ENCODE measurements at regions not wholly inside any gene's neighbourhood (a gene's known extent, or its start where the extent isn't known, plus 50 kb on each side); places are given as distances from the start of the nearest gene placed in this dataset.
"Not testable (repeated sequence)": the region's sequence is repeated elsewhere in the genome, so short reads cannot be mapped to it uniquely, and the experiment has no call there.

DNA sequence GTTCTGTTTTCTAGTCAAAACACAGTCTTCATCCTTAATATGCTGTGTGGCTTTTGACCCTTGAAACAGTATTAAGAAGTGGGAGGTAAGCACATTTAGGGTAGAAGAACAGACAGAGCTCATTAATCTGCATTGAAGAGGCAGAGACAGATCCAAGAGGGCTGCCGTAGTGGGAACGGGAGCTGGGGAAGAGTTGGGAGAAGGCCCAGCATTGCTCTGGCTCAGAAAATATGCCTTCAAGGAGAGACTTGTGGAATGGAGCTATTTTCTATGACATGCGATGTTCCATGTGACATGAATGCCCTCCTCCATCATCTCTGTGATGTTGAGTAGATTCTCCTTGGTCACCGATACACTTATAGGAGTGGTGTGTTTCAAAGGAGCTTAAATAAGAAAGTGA, 273.3 kb upstream of the BOD1L1 start:
- DNase-seq (ENCODE audit: low spot score) = no peak

DNA sequence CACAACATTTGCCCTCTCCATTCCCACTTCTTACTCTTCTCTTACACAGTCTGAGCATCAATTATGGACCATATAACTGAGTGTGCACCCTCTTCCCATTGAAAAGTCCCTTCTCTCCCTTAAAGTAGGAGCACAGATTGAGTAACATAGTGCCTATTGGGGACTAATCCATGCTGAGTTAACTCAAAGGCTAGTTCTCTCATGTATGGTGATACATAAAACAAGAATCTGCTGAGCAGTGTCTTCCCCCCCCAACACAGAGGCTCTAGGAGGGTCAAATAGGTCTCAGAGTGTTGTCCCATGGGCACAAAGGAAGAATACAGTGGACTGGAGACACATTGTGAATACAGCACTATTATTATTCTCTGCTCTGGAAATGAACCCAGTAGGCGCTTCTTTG, 274.6 kb upstream of the BOD1L1 start:
- no peak for DNase-seq (ENCODE audit: low spot score)

DNA sequence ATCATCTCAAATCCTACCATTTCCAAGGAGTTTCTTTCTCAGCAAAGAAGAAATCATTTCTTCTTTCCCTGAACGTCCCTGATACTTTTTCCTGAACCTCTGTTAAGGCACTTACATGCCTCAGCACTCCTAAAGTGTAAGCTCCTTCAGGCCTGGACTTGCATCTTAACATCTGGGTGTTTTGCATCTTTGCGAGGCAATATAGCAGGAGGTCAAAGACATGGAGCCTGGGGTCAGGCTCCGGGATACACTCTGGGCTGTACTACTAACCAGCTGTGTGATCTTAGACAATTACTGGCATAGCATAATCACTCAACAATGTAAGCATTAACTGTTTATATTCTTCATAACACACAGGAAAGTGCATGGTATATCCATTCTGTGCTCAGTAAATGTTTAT, 275.5 kb upstream of the BOD1L1 start:
- no peak for DNase-seq (ENCODE audit: low spot score)

GRCh38 chr4:13903901-13904300, 276.4 kb upstream of the BOD1L1 start:
- DNase-seq (ENCODE audit: low spot score) = no peak

- no peak for DNase-seq (ENCODE audit: low spot score)
These were observed 278.0 kb upstream of the BOD1L1 start for GRCh38 chr4:13905543-13905942.

DNA sequence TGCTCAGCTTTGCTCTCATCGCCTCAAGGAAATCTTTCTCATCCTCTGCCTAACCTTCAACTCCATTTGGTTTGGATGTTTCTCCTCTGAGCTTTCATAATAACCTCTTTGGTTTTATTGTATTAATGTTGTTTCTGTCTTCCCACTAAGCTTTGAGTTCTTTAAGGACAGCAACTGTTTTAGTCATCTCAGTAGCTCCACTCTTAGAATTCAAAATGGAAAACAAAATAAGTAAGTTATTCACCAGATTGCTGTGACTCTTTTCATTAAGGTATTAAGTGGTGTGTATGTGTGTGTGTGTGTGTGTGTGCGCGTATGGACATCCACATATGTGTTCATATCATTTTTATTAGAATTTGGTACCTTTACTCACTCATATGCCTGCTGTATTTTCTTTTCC, 279.2 kb upstream of the BOD1L1 start:
- no peak for DNase-seq (ENCODE audit: low spot score)

- DNase-seq (ENCODE audit: low spot score) = peak; percentile 99
These were observed 279.8 kb upstream of the BOD1L1 start for GRCh38 chr4:13907255-13907751.

DNA sequence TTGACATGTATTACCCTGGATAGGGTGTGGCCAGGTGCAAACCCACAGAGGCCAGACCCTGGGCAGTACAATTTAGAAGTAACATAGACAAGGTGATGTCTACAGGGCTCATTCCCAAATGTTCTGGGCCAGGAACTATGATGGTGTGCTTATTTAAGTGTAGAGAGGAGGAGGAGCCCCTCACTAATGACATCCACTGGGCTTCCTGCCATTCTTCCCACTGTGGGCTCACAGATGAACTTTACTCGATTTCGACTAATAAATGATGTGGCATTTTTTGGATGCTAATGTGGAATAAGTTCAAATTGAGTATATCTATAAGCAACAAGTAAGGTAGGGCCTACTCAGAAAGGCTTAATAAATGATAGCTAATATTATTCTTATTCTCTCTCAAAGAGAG, 280.9 kb upstream of the BOD1L1 start:
- DNase-seq (ENCODE audit: low spot score) = no peak

DNA sequence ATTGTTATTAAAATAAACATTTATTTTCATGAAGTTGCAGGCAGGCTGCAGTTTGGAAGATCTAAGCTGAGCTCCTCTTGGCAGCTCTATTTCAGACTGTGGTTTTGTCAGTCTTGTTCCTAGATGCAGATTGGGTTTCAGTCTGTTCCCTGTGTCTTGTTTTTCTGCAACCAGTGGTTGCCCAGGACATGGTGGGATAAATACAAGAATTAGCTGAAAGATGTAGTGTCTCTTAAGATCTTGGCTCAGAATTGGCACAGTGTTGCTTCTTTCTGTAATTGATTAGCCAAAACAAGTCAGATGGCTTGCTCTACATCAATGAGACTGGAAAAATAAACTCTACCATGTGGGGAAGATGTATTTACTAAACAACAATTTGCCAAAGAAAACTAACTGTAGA, 283.0 kb upstream of the BOD1L1 start:
- DNase-seq (ENCODE audit: low spot score) = peak; percentile 43

DNA sequence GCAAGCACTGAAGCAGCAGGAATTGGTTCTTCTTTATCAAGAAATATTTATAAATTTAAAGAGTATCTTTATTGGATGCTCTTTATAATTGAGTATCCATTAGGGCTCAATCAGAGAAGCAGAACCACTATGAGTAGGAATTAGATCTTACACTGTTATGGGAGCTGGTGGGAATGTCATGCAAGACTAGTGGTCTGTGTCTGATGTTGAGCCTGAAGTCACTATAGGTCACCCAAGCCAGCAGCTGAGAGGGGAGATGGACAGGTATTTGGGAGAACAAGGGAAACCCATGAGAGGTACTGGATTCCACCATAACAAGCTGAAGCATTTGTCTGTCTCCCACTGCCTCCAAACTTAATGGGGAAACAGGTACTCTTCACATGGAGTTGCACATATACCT, 283.7 kb upstream of the BOD1L1 start:
- DNase-seq (ENCODE audit: low spot score) = peak; percentile 15

DNA sequence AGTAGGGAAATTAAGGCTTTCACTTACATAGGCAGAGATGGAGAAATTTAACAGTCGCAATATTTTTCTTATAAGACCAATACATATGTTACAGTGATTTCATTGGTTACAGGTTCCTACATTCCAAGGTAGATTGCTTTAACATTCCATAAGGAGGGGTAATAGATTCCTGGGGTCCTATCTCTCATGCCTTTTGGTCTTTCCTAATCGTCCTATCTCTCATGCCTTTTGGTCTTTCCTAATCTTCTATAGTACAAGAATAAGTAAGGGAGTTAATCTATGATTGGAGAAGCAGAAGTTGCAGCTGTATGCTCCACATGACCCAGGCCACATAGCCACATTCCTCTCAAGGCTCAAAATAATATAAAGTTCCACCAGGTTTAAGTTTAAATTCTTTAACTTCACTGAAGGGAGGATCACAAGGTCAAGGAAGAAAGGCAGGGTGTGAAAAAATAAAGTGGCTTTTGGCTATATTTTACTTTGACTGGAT, 285.0 kb upstream of the BOD1L1 start:
- DNase-seq (ENCODE audit: low spot score) = no peak

GRCh38 chr4:13912966-13913365, 285.4 kb upstream of the BOD1L1 start:
- DNase-seq (ENCODE audit: low spot score) = no peak

DNA sequence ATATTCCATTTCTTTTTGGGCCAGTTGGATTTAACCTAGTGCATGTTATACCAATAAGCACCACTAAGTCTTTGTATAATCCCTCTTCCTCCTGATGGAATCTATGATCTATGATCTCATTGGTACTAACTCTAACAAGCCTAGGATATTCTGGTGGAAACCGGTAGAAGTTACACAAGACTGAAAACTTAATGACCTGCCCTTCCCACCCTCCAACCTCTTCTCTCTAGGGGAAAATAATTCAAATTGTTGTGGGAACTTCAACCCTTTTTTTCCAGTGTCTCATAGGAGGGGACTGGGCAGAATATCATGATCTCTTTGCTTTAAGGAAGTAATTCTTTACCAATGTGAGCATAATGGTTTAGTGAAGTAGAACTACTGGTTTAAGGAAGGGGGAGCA, 289.5 kb upstream of the BOD1L1 start:
- peak; percentile 96 for DNase-seq (ENCODE audit: low spot score)

DNA sequence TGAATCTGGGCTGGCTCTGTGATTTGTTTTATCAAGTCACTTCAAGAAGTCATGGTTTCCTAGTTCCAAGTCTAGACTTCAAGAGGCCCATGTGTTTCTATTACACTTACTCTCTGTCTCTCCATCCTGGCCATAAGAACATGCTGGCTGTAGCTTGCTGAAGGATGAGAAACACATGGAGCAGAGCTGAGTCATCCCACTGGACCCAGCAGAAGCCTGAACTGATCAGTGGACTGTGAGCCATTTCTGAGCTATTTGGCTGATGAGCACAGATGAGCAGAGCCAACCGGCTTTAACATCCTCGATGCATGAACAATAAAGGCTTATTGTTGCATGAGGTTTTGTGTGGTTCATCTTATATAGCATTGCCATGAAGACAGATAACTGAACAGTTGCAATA, 290.6 kb upstream of the BOD1L1 start:
- DNase-seq (ENCODE audit: low spot score) = peak; percentile 98

DNA sequence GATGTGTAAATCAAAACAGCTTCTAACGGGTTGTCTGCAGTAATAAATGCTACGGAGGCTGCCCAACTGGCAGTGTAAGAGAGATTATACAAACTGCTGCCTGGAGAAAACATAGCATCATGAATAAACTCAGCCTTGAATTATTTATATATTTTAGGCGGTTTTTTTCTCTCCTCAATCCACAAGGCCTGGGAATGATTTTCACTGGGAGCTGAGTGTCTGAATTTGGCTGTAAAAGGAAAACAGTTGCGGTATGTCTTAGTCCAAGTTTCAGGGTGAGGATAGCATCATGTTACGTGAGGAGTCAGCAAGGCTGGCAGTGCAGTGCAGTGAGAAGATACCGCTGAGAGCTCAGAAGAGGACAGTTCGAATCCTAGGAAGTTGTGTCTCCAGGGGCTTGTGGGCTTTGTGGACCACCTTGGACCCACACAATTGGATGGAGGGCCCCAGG, 291.5 kb upstream of the BOD1L1 start:
- DNase-seq (ENCODE audit: low spot score) = no peak

DNA sequence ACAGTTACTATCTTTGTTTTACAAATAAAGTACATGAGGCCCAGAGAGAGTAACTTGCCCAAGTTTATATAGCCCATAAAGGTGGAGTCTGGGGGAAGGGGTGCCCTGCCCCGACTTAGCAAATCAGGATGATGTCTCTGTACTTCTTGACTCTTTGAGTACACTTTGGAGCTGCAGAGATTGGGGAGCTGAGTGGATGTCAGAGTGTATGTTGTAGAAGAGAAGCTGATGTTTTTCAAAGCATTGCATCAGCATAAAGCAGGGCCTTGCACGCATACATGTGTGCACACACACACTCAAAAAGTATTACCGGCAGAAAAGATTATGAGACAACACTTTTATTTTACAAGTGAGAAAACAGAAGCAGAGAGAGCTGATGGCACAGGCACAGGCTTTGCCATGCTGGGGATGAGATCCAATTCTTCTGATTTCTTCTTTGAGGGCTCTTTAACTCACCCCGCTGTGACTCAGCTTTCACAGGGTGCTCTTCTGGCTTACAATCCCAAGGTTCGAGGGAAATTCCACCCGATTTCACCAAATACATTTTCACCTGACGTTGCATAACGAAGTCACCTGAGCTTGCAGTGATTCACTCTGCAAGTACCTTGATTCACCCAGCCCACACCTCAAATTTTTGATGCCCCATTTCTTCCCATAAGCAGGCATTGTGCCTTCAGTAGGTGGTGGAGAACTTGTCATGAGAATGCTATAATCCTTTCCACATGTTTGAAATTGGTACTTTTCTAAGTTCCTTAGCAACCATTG, 292.8 kb upstream of the BOD1L1 start:
- peak; percentile 93 for DNase-seq (ENCODE audit: low spot score)

GRCh38 chr4:13920901-13921300, 293.4 kb upstream of the BOD1L1 start:
- peak; percentile 100 for DNase-seq (ENCODE audit: low spot score)

DNA sequence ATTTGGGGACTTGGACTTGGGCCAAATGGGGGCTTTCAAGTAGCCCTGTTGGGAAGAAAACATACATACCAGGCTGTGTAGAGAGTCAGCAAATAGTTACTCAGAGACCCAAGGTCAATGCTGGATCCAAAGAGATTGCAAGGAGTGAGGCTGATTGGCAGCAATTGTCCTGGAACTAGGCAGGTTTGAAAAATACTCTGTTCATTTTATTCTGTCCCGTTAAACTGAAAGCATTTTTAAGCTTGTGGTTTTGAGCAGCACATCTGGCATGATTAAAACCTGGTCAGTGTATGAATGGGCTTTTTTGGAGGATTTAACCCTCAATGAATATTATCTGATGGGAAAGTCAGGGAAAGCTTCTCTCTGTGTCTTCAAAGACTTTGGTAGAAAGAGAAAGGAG, 294.3 kb upstream of the BOD1L1 start:
- peak; percentile 20 for DNase-seq (ENCODE audit: low spot score)

DNA sequence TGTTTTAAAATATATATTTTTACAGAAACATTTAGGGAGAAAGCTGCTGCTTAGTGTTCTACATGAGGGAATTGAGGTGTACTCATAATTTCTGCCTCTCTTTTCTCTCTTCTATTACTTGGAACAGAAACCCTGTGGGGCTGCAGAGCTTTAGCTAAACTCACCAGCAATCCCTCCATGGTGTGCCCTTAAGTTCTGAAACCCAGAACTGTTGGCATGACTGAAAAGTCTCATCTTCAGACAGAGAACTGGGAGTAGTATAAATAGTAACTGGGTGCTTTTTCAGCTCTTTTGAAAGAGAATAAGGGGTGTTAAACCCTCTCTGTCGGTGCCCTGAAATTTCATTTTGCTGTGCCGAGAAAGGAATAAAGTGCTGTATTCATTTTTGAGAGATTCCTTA, 294.9 kb upstream of the BOD1L1 start:
- DNase-seq (ENCODE audit: low spot score) = no peak

DNA sequence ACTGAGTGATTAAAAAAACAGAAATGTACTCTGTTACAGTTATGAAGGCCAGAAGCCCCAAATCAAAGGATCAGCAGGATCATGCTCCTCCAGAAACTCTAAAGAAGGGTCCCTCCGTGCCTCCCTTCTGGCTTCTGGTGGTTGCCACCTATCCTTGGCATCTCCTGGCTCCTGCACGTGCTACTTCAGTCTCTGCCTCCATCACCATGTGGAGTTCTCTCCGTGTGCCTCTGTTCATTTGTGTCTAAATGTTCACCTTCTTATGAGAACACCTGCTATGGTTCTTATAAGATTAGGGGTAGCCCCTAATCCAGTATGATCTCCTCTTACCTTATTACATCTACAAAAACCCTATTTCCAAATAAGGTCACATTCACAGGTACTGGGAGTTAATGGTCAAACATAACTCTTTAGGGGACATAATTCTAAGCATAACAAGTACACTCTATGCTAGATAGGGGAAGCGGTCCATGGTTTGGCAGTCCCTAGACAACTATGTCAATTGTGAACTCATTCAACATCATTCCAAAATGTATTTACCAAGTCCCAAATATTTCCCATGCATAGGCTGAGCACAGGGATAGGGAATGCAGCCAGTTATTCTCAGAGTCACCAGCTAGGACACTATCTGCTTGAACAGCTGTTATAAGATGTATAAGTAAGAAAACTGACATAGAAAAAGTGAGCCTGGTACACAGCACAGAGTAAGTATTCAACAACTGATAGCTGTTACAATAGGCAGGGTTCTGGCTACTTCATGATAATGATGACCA, 295.5 kb upstream of the BOD1L1 start:
- DNase-seq (ENCODE audit: low spot score) = no peak

GRCh38 chr4:13924900-13925299, 297.4 kb upstream of the BOD1L1 start:
- not testable (repeated sequence) for DNase-seq (ENCODE audit: low spot score)

DNA sequence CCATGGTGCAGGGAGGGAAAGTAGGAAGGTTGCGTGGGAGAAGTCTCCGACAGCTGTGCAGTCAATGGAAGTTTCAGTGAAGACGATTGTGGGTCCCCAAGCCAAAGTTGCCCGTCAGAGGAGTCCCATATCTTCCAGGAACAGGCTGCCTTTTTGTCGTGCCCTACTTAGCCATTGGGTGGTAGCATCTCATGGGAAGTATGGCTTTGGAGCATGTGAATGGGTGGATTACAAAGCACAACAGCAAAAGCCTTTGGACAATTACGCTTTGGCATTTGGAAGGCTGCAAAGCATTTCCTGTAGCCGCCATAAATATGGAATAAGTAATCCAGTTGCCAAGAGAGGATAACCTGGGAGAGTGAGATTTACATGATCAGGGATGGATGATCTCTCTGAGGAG, 300.7 kb upstream of the BOD1L1 start:
- no peak for DNase-seq (ENCODE audit: low spot score)

- DNase-seq (ENCODE audit: low spot score) = no peak
These were observed 302.6 kb upstream of the BOD1L1 start for GRCh38 chr4:13930155-13930554.
